ENCODE measurements at regions not wholly inside any gene's neighbourhood (a gene's known extent, or its start where the extent isn't known, plus 50 kb on each side); places are given as distances from the start of the nearest gene placed in this dataset.
"Not testable (repeated sequence)": the region's sequence is repeated elsewhere in the genome, so short reads cannot be mapped to it uniquely, and the experiment has no call there.

DNA sequence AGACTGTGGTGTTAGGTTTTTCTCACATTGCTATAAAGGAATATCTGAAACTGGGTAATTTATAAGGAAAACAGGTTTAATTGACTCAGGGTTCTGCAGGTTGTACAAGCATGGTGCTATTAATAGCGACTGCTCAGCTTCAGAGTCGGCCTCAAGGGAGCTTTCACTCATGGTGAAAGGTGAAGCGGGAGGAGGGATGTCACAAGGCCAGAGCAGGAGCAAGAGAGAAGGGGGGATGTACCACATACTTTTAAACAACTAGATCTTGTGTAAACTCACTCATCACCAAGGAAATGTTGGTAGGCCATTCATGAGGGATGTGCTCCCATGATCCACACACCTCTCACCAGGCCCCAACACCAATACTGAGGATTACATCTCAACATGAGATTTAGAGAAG lies 313.2 kb downstream of the UBE2NL start:
- not testable (repeated sequence) for DNase-seq

- not testable (repeated sequence) for DNase-seq
Observed at GRCh38 chrX:144202726-144203125, 318.9 kb downstream of the UBE2NL start.

GRCh38 chrX:144208360-144209024 lies 324.6 kb downstream of the UBE2NL start:
- DNase-seq = not testable (repeated sequence)

DNA sequence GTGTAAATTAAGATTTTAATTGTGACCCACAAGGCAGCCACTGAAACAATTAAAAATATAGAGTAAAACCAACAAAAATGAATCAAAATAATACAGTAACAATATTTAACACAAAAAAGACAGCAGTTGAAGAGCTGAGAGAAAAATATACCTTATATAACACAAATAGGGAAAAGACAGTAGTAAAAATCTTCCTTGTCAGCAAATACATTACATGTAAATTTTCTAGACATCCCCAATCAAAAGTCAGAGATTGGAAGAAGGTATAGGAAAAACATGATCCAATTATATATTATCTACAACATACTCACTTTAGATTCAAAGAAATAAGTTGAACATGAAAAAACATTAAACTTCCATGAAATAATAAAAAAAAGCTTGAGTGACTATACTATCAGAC lies 330.8 kb downstream of the UBE2NL start:
- no peak for DNase-seq

DNA sequence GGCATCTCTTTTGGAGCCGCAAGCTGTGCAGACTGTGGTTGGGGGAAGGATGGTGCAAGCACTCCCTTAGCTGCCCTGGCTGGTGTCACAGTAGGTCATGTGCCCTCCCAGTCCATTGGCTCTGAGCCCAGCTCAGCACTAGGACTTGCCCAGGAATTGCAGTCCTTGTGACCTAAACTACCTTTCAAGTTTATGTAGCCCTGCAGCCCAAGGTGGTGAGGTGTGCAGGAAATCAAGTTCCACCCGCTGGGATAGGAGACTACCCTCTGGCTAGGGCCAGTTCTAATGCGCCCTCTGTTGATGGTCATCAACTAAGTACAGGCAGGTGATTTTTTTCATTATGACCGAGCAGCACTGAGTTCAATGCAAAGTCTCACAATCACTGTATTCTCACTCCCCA lies 335.2 kb downstream of the UBE2NL start:
- peak; percentile 1 for DNase-seq

DNA sequence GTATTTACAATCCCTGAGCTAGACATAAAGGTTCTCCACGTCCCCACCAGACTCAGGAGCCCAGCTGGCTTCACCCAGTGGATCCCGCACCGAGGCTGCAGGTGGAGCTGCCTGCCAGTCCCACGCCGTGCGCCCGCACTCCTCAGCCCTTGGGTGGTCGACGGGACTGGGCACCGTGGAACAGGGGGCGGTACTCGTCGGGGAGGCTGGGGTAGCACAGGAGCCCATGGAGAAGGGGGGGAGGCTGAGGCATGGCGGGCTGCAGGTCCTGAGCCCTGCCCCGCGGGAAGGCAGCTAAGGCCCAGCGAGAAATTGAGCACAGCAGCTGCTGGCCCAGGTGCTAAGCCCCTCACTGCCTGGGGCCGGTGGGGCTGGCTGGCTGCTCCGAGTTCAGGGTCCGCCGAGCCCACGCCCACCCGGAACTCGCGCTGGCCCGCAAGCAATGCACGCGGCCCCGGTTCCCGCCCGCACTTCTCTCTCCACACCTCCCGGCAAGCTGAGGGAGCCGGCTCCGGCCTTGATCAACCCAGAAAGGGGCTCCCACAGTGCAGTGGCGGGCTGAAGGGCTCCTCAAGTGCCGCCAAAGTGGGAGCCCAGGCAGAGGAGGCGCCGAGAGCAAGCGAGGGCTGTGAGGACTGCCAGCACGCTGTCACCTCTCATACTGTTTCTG lies 347.4 kb downstream of the UBE2NL start:
- not testable (repeated sequence) for DNase-seq

DNA sequence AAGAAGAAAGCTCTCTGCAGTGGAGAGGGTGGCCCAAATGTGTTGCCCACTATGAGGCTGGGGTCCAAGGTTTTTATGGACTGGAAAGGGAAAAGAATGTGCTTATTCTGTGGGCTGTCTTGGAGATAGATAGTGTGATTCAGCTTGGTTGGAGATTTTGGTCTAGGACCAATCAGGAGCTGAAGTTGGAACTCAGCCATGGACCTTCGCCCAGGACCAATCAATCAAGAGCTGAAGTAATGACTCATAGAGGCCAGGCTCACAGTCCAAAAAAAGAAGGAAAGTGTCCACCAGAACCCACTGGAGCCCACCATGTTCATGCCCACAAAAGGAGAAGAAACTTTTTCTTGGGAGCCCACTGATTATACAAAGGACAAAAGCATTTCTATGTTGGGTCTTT lies 369.5 kb downstream of the UBE2NL start:
- DNase-seq = no peak

GRCh38 chrX:144259054-144259453 lies 375.2 kb downstream of the UBE2NL start:
- DNase-seq = no peak

DNA sequence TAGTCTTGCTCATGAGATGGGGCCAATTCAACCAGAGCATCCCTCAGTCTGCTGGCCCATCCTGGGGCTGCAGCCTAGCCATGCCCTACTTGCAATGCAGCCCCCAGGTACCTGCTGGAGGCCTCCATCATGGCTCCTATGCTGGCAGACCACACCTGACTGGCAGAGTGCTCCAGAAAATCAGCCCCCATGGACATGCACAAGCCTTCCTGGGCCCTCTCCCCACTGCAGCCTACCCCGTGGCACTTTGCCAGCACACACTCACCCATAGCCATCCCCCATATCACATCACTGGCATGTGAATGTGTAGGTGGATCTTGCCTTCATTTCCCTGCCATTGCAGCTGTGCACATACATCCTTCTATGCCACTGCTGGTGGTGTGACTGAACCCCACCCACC lies 381.8 kb downstream of the UBE2NL start:
- DNase-seq = no peak

GRCh38 chrX:144275367-144275766 lies 391.5 kb downstream of the UBE2NL start:
- DNase-seq = peak; percentile 65

DNA sequence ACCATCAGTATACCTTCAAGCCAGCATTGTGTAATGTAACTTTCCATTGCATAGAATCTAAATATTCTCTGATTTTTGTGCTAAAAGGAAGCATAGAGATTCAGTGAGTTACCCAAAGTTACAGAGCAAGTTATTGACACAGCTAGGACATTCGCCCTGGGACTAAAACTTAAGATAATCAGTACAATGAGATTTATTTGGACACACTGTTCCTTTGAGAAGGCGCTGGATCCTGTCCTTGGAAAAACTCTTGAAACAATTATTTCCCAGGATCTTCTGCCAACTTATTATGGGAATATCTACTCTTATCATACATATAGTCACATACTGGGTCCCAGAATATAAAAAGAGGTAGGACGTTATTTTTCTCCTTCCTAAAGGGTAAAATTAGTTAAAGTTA lies 392.0 kb downstream of the UBE2NL start:
- peak; percentile 2 for DNase-seq

DNA sequence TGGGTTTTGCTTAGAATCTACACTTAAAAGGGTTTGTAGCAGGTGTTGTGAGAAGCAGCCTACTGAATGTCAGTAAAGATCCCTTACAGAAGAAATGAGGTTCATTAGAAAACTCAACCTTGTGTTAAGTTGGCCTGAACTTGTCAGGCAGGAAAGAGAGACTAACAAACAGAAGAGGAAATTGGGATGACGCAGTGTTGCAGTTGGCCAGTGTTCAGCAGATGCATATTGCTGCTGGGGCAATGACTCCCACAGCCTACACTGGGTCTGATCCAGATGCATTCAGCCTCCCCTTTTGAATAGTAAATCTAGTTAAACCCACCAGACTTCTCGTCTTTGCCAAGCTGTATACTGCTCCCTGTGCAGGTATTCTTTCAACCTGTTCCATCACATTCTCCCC lies 409.4 kb downstream of the UBE2NL start:
- DNase-seq = no peak

GRCh38 chrX:144295921-144296320 lies 412.1 kb downstream of the UBE2NL start:
- DNase-seq = no peak

DNA sequence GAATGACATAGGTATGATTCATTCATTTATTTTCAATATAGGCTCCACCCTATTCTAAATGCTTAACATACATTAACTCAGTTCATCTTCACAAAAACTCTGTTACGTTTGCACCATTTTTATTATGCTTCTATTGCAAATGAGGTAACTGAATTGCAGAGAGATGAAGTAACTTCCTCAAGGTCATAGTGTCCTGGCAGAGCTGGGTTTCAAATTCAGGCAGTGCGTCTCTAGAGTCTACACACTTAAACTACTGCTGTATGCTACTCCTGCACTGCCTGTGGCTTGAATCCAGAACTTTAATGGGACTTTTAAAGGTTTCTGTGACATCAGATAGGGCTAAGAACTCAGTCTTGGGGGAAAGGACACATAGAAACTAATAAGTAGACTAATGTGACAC lies 413.4 kb downstream of the UBE2NL start:
- no peak for DNase-seq

GRCh38 chrX:144327495-144327894 lies 443.6 kb downstream of the UBE2NL start:
- peak; percentile 0 for DNase-seq

GRCh38 chrX:144333429-144333828 lies 449.6 kb downstream of the UBE2NL start:
- no peak for DNase-seq

- no peak for DNase-seq
Observed at GRCh38 chrX:144334577-144334976, 450.7 kb downstream of the UBE2NL start.

DNA sequence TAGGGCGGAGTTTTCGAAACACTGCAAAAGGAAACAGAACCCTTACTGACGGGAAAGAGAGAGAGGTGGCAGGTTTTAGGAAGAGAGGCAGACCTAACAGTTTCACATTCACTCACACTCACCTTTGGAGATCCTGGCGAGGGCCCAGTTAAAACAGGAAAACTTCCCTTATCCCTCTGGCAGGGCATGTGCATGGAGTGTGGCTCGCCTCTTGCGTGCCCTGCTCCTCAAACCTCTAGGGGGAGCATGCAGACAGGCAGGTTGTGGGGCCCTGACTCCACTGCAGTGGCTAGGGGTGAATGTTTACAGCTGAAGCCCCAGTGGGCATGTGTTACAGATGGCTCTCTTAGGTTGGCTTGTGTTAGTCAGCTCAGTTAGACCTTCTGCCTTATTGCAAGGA lies 451.5 kb downstream of the UBE2NL start:
- no peak for DNase-seq

DNA sequence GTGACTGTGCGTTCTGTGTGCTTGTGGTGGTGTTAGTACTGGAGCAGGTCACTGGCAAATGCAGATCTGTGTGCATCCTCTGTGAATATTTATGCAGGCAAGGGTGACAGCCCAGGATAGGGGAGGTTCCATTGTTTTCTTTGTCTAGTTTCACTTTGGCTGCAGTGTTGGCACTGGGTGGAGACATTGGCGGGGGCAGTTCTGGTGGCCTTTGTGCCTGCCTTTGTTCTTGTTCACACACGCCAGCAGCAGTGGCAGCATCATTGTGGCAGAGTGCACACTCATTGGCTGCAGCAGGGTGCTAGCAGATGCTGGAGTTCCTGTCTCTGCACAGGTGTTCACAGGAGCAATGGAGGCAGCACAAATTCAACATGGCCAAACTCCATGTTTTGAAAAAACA lies 495.3 kb downstream of the UBE2NL start:
- DNase-seq = no peak

GRCh38 chrX:144388738-144389137 lies 504.9 kb downstream of the UBE2NL start:
- no peak for DNase-seq

All from tongue (tissue), 1 donor.